Medulla oblongata (tissue), 1 donor: ENCODE measurements at regions not wholly inside any gene's neighbourhood (a gene's known extent, or its start where the extent isn't known, plus 50 kb on each side); places are given as distances from the start of the nearest gene placed in this dataset.

Experiments
- DNase-seq: peaks from one replicate; pipeline ENCODE4 v3.0.0-alpha.2; 2015; ENCODE audit errors: extremely low spot score

GRCh38 chr6:87936065-87936464 lies 111.6 kb upstream of the SPACA1 start:
- DNase-seq, result no peak

DNA sequence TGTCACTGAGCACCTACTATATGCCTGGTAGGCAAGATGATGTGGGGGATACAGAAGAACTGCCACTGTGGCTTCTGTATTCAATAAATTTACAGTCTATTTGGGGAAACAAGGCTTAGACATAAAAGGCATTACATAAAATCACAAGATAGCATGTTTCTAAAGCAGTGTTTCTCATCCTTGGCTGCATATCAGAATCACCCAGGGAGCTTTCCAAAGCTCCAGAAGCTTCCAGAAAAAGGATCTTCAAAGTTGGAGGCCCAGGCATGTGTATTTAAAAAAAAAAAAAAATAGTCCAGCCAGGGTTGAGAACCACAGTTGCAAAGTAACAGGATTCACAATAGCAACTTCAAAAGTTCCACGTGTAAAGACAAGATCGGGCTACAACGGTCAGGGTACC lies 112.4 kb upstream of the SPACA1 start:
- no peak for DNase-seq

DNA sequence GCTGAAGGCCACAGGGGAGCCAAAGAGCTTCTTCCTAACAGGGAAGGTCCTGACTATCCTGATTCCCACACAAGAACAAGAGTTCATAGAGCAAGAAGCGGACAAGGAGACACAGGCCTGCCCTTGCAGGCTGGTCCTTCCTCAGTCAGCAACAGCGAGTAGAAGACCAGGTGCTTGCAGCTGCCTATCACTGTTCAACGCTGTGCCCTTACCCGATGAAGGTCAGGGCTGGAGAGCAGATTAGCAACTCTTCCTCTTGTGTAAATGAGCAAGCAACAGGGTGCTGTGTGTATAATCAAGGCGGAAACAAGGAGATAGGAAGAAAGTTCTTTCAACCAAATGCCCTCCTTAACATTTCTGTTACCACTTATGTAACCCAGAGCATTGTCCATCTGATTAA lies 115.3 kb upstream of the SPACA1 start:
- no peak for DNase-seq

GRCh38 chr6:87929843-87930288 lies 117.8 kb upstream of the SPACA1 start:
- peak; percentile 91 for DNase-seq

GRCh38 chr6:87926687-87927086 lies 121.0 kb upstream of the SPACA1 start:
- no peak for DNase-seq

DNA sequence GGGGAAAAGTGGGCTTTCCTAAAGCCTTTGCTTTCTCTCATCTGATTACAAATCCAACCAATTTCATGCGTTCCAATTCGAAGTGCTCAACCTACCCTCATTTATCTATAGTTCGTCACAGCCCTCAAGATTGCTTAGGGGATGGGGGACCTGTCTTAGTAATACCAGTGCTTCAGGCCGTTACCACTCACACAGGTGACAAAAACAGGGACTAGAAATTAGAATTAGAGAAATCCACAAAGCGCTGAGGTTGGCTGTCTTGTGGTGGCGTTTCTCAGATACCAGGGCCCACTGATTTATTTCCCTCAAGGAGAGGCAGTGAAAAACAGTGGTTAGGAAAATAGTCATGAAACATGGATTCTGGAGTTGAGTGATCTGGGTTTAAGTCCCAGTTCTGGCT lies 121.6 kb upstream of the SPACA1 start:
- DNase-seq, result no peak

GRCh38 chr6:87925373-87926060 lies 122.1 kb upstream of the SPACA1 start:
- DNase-seq, result no peak

- DNase-seq, result no peak
Observed at GRCh38 chr6:87923389-87924050, 124.1 kb upstream of the SPACA1 start.

GRCh38 chr6:87922947-87923330 lies 124.7 kb upstream of the SPACA1 start:
- DNase-seq, result no peak

- DNase-seq, result no peak
Observed at GRCh38 chr6:87922196-87922946, 125.3 kb upstream of the SPACA1 start.

- DNase-seq, result no peak
Observed at GRCh38 chr6:87921034-87921433, 126.6 kb upstream of the SPACA1 start.

GRCh38 chr6:87920245-87920644 lies 127.4 kb upstream of the SPACA1 start:
- DNase-seq, result no peak

GRCh38 chr6:87919416-87919815 lies 128.2 kb upstream of the SPACA1 start:
- DNase-seq, result no peak

DNA sequence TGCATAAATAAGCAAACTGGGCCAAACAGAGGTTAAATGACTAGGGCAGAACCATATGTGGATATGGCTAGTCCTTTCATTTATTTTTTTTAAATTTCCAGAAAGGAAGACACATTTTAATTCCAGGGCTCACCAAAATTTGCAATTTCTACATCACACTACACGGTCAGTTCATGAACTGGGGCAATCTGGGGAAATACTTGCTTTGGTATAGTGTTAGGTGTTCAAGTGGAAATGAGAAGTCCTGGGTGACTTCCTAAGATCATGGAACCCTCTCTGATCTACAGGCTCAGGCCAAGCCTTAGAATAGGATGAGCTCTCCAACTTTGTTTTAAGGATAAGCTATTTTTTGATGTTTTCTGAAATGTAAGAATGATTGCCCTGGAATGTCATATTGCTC lies 128.6 kb upstream of the SPACA1 start:
- DNase-seq, result no peak

DNA sequence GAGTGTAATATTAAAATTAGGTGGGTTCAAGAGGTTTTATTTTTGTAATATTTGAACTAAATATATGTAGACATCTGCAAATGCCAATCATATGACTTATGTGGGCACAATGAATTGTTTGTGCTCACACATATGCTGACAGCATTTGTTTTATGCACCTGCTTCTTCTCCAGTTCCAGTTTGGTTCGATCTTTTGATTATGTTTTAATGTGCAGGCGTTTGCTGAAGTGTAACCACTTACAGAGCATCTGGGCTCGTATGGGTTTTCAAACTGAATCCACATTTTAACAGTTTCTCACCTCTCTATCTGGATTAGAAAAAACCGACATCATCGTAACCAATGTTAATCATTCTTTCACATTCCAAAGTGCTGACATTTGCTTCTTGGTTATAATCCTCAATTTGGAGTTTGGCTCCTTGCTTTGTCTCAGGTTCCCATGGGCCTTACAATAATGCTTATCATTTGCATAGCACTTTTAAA lies 129.1 kb upstream of the SPACA1 start:
- no peak for DNase-seq

GRCh38 chr6:87917886-87918285 lies 129.8 kb upstream of the SPACA1 start:
- DNase-seq, result no peak

- no peak for DNase-seq
Observed at GRCh38 chr6:87916446-87916845, 131.2 kb upstream of the SPACA1 start.

- no peak for DNase-seq
Observed at GRCh38 chr6:87914637-87915395, 132.8 kb upstream of the SPACA1 start.

GRCh38 chr6:87913974-87914373 lies 133.7 kb upstream of the SPACA1 start:
- peak; percentile 13 for DNase-seq

GRCh38 chr6:87912102-87912501 lies 135.5 kb upstream of the SPACA1 start:
- DNase-seq, result no peak

DNA sequence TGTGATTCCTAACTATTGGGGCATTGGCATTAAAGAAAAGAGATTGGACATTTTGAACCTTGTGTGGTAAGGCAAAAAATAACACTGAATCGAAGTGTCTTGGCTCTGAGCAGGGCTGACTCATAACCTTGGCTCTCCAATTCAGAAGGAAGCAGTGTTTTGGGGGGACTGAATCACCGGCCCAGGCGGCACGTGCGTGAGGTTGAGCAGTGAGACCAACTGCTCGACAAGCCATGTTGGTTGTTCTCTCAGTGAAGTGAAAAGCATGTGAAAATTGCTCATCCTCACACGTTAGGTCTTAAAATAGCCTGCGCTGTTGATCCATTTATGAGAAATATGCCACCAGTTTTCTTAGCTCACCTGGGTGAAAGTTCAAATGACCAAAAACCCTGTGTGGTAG lies 137.8 kb upstream of the SPACA1 start:
- no peak for DNase-seq
